ENCODE measurements at regions not wholly inside any gene's neighbourhood (a gene's known extent, or its start where the extent isn't known, plus 50 kb on each side); places are given as distances from the start of the nearest gene placed in this dataset.

DNA sequence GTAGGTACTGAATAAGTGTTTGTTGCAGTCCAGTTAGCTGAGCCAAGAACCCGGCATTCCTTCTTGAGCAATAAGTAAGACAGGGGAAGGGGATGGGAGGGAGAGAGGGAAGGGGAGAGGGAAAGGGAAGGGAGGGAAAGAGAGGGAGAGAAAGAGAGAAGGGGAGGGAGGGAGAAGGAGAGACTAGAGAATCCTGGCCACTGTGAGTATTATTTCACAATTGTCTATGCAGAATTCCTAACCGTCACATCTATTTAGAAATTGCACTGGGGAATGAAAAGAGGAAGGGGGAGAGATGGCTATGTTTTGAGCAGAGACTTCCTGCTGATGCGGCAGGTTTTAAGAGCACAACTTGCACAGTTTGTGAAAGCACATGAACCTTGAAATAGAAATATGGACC, 251.4 kb upstream of the ZMIZ1 start:
- peaks cover 0 to 3% of the 10 kb centered on the region in 2 experiments; a peak in 2 of 4 replicates for H3K4me1 ChIP-seq (ENCODE audit: control insufficient read depth in 1 of 2, insufficient read depth in 2 of 2, low read length in 2 of 2)
- ChIA-PET POLR2A (no interaction called here), CTCF (no interaction called here), RAD21 (ENCODE audit: low non-redundant PET in 1 of 2, low total read pairs in 2 of 2, uncharacterized antibody in 2 of 2, unreplicated experiment in 2 of 2) (no interaction called here)
- no peaks in the 10 kb centered on the region for H3K9me2 ChIP-seq (ENCODE audit: insufficient read depth)
- H3K36me3 ChIP-seq (ENCODE audit: control insufficient read depth in 1 of 2, insufficient read depth in 2 of 2, low read length in 2 of 2): no peaks in the 10 kb centered on the region
- H3K9ac ChIP-seq (ENCODE audit: low read length): no peak overlapping the region
- TF ChIP-seq POLR2A (IDR thresholded peaks at IDR 0.05; ENCODE audit: borderline replicate concordance, extremely low read depth, insufficient read depth, insufficient read length) (no peak), EZH2 (IDR thresholded peaks at IDR 0.05) (no peak), RAD21 (IDR thresholded peaks at IDR 0.05; ENCODE audit: low read depth) (no peak), SRF (IDR thresholded peaks at IDR 0.05; ENCODE audit: low read depth) (no peak), CEBPB (IDR thresholded peaks at IDR 0.05; ENCODE audit: low read depth) (no peak), EZH2phosphoT487 (IDR thresholded peaks at IDR 0.05; ENCODE audit: borderline replicate concordance) (no peak), YY1 (IDR thresholded peaks at IDR 0.05; ENCODE audit: extremely low read depth, insufficient replicate concordance, low read depth, low read length) (no peak), EGR1 (IDR thresholded peaks at IDR 0.05; ENCODE audit: low read depth) (no peak), CBX3 (IDR thresholded peaks at IDR 0.05; ENCODE audit: low read depth) (no peak), ZFX (IDR thresholded peaks at IDR 0.05) (no peak)
- TF ChIP-seq, protein P1, sequence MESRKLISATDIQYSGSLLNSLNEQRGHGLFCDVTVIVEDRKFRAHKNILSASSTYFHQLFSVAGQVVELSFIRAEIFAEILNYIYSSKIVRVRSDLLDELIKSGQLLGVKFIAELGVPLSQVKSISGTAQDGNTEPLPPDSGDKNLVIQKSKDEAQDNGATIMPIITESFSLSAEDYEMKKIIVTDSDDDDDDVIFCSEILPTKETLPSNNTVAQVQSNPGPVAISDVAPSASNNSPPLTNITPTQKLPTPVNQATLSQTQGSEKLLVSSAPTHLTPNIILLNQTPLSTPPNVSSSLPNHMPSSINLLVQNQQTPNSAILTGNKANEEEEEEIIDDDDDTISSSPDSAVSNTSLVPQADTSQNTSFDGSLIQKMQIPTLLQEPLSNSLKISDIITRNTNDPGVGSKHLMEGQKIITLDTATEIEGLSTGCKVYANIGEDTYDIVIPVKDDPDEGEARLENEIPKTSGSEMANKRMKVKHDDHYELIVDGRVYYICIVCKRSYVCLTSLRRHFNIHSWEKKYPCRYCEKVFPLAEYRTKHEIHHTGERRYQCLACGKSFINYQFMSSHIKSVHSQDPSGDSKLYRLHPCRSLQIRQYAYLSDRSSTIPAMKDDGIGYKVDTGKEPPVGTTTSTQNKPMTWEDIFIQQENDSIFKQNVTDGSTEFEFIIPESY (IDR thresholded peaks at IDR 0.05; ENCODE audit: extremely low read depth, insufficient replicate concordance, low read length): no peak
- TF ChIP-seq, protein P2, sequence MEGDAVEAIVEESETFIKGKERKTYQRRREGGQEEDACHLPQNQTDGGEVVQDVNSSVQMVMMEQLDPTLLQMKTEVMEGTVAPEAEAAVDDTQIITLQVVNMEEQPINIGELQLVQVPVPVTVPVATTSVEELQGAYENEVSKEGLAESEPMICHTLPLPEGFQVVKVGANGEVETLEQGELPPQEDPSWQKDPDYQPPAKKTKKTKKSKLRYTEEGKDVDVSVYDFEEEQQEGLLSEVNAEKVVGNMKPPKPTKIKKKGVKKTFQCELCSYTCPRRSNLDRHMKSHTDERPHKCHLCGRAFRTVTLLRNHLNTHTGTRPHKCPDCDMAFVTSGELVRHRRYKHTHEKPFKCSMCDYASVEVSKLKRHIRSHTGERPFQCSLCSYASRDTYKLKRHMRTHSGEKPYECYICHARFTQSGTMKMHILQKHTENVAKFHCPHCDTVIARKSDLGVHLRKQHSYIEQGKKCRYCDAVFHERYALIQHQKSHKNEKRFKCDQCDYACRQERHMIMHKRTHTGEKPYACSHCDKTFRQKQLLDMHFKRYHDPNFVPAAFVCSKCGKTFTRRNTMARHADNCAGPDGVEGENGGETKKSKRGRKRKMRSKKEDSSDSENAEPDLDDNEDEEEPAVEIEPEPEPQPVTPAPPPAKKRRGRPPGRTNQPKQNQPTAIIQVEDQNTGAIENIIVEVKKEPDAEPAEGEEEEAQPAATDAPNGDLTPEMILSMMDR (IDR thresholded peaks at IDR 0.05 in 2 of 3, conservative IDR thresholded peaks at IDR 0.05 in 1 of 3; ENCODE audit: borderline replicate concordance in 1 of 3, insufficient read depth in 1 of 3, low read depth in 2 of 3, low read length in 2 of 3): no peak
- TF ChIP-seq, protein P3, sequence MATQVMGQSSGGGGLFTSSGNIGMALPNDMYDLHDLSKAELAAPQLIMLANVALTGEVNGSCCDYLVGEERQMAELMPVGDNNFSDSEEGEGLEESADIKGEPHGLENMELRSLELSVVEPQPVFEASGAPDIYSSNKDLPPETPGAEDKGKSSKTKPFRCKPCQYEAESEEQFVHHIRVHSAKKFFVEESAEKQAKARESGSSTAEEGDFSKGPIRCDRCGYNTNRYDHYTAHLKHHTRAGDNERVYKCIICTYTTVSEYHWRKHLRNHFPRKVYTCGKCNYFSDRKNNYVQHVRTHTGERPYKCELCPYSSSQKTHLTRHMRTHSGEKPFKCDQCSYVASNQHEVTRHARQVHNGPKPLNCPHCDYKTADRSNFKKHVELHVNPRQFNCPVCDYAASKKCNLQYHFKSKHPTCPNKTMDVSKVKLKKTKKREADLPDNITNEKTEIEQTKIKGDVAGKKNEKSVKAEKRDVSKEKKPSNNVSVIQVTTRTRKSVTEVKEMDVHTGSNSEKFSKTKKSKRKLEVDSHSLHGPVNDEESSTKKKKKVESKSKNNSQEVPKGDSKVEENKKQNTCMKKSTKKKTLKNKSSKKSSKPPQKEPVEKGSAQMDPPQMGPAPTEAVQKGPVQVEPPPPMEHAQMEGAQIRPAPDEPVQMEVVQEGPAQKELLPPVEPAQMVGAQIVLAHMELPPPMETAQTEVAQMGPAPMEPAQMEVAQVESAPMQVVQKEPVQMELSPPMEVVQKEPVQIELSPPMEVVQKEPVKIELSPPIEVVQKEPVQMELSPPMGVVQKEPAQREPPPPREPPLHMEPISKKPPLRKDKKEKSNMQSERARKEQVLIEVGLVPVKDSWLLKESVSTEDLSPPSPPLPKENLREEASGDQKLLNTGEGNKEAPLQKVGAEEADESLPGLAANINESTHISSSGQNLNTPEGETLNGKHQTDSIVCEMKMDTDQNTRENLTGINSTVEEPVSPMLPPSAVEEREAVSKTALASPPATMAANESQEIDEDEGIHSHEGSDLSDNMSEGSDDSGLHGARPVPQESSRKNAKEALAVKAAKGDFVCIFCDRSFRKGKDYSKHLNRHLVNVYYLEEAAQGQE (IDR thresholded peaks at IDR 0.05; ENCODE audit: low read depth): no peak
- no peaks in the 10 kb centered on the region for H4K20me1 ChIP-seq (ENCODE audit: insufficient read depth)
- ATAC-seq (no peak), DNase-seq (ENCODE audit: low read depth, low spot score) (no peak)
- no peaks in the 10 kb centered on the region for H3K9me3 ChIP-seq (ENCODE audit: control insufficient read depth in 1 of 2, insufficient read depth in 1 of 2, low read depth in 1 of 2, low read length in 2 of 2)
- H3K27me3 ChIP-seq (ENCODE audit: insufficient read depth, low read length): no peaks in the 10 kb centered on the region
- H2AFZ ChIP-seq (ENCODE audit: low read depth, low read length, poor library complexity, severe bottlenecking): no peak overlapping the region
- intact Hi-C loops (cut with micrococcal nuclease): no loop called here
- no peak overlapping the region for H3K4me2 ChIP-seq (ENCODE audit: low read length)
- H3K79me2 ChIP-seq (ENCODE audit: insufficient read depth, low read length): no peaks in the 10 kb centered on the region
- H3K4me3 ChIP-seq (replicated peaks in 1 of 2; ENCODE audit: low read depth in 1 of 2, low read length in 2 of 2): no peak overlapping the region
- BruUV-seq (replicated peaks): no TSS peak
- H3K27ac ChIP-seq (ENCODE audit: low read depth, low read length): no peak overlapping the region

Data from HCT116 (cell line).